Activated naive CD4-positive, alpha-beta T cell treated with anti-CD3 and anti-CD28 coated beads, Interleukin-2, amount 10 ng/mL, durations not matched to agents 7 days and 5 days (primary cell): ENCODE measurements at regions not wholly inside any gene's neighbourhood (a gene's known extent, or its start where the extent isn't known, plus 50 kb on each side); places are given as distances from the start of the nearest gene placed in this dataset.

Experiments
- CTCF ChIA-PET: fragments of 350-600 bp; sonication (Branson Sonifier 250); formaldehyde crosslinking; loops from one replicate; lab custom pipeline; 2021; ENCODE audit warnings: antibody characterized with exemption; lab: Charles Lee
- DNase-seq: peaks from one replicate; pipeline ENCODE4 v3.0.0-alpha.2; 2020
- H3K27ac Mint-ChIP-seq: one replicate; pipeline ENCODE4 v1.8.0; 2021; ENCODE audit warnings: mild to moderate bottlenecking, moderate library complexity, mixed read lengths
- H3K27me3 Mint-ChIP-seq: one replicate; pipeline ENCODE4 v1.8.0; 2021; ENCODE audit warnings: mild to moderate bottlenecking, mixed read lengths
- H3K36me3 Mint-ChIP-seq: one replicate; pipeline ENCODE4 v1.8.0; 2021; ENCODE audit warnings: mixed read lengths
- H3K4me1 Mint-ChIP-seq: one replicate; pipeline ENCODE4 v1.8.0; 2021; ENCODE audit warnings: mixed read lengths
- H3K4me3 Mint-ChIP-seq: one replicate; pipeline ENCODE4 v1.8.0; 2021; ENCODE audit warnings: mild to moderate bottlenecking, moderate library complexity, mixed read lengths
- H3K9me3 Mint-ChIP-seq: one replicate; pipeline ENCODE4 v1.8.0; 2021; ENCODE audit warnings: mixed read lengths

GRCh38 chr16:79419148-79419547 lies 181.4 kb downstream of the MAF start:
- Mint-ChIP-seq H3K27ac (no peak overlapping the region), H3K4me3 (no peak overlapping the region), H3K36me3 (no peaks in the 10 kb centered on the region), H3K4me1 (peaks cover 33% of the 10 kb centered on the region), H3K27me3 (peaks cover 25% of the 10 kb centered on the region), H3K9me3 (peaks cover 2% of the 10 kb centered on the region)
- DNase-seq = no peak
- CTCF ChIA-PET = no interaction called here

- no peak for DNase-seq
- CTCF ChIA-PET = interaction anchor here (1.5 kb wide), 1 partner anchor 711 kb away, joined by 3 read pairs; no protein-coding TSS in a partner anchor
- Mint-ChIP-seq H3K9me3 (peaks cover 2% of the 10 kb centered on the region), H3K4me3 (no peak overlapping the region), H3K27me3 (peaks cover 21% of the 10 kb centered on the region), H3K4me1 (peaks cover 37% of the 10 kb centered on the region), H3K36me3 (no peaks in the 10 kb centered on the region), H3K27ac (no peak overlapping the region)
Measured at GRCh38 chr16:79417601-79418008, 182.9 kb downstream of the MAF start.

GRCh38 chr16:79415983-79416640 lies 184.4 kb downstream of the MAF start:
- Mint-ChIP-seq H3K4me3 (peak overlapping the region; percentile 1), H3K27ac (peak overlapping the region; percentile 56), H3K36me3 (no peaks in the 10 kb centered on the region), H3K27me3 (peaks cover 21% of the 10 kb centered on the region), H3K9me3 (peaks cover 2% of the 10 kb centered on the region), H3K4me1 (peaks cover 38% of the 10 kb centered on the region)
- peak; percentile 31 for DNase-seq
- CTCF ChIA-PET = interaction anchor here (1.5 kb wide), 1 partner anchor 710 kb away, joined by 3 read pairs; no protein-coding TSS in a partner anchor

- Mint-ChIP-seq H3K36me3 (no peaks in the 10 kb centered on the region), H3K27me3 (peaks cover 22% of the 10 kb centered on the region), H3K27ac (no peak overlapping the region), H3K4me3 (no peak overlapping the region), H3K9me3 (peaks cover 2% of the 10 kb centered on the region), H3K4me1 (peaks cover 37% of the 10 kb centered on the region)
- CTCF ChIA-PET = no interaction called here
- DNase-seq = no peak
Measured at GRCh38 chr16:79412783-79413225, 187.7 kb downstream of the MAF start.

GRCh38 chr16:79411805-79412204 lies 188.7 kb downstream of the MAF start:
- CTCF ChIA-PET = no interaction called here
- Mint-ChIP-seq H3K36me3 (no peaks in the 10 kb centered on the region), H3K9me3 (peaks cover 2% of the 10 kb centered on the region), H3K27me3 (peaks cover 18% of the 10 kb centered on the region), H3K27ac (no peak overlapping the region), H3K4me1 (peaks cover 30% of the 10 kb centered on the region), H3K4me3 (no peak overlapping the region)
- no peak for DNase-seq

GRCh38 chr16:79411357-79411756 lies 189.2 kb downstream of the MAF start:
- Mint-ChIP-seq H3K4me1 (peaks cover 25% of the 10 kb centered on the region), H3K4me3 (no peak overlapping the region), H3K9me3 (peaks cover 2% of the 10 kb centered on the region), H3K36me3 (no peaks in the 10 kb centered on the region), H3K27ac (no peak overlapping the region), H3K27me3 (peaks cover 19% of the 10 kb centered on the region)
- CTCF ChIA-PET = no interaction called here
- DNase-seq = no peak

GRCh38 chr16:79409978-79410377 lies 190.6 kb downstream of the MAF start:
- Mint-ChIP-seq H3K9me3 (peaks cover 6% of the 10 kb centered on the region), H3K4me1 (peaks cover 13% of the 10 kb centered on the region), H3K36me3 (no peaks in the 10 kb centered on the region), H3K27me3 (peaks cover 26% of the 10 kb centered on the region), H3K4me3 (no peak overlapping the region), H3K27ac (no peak overlapping the region)
- CTCF ChIA-PET = no interaction called here
- no peak for DNase-seq

GRCh38 chr16:79408355-79408754 lies 192.2 kb downstream of the MAF start:
- Mint-ChIP-seq H3K27ac (no peak overlapping the region), H3K36me3 (no peaks in the 10 kb centered on the region), H3K4me3 (no peak overlapping the region), H3K9me3 (peaks cover 5% of the 10 kb centered on the region), H3K27me3 (peaks cover 22% of the 10 kb centered on the region), H3K4me1 (peaks cover 6% of the 10 kb centered on the region)
- DNase-seq = no peak
- CTCF ChIA-PET = no interaction called here

- CTCF ChIA-PET = no interaction called here
- Mint-ChIP-seq H3K4me1 (peaks cover 1% of the 10 kb centered on the region), H3K4me3 (no peak overlapping the region), H3K27ac (no peak overlapping the region), H3K36me3 (no peaks in the 10 kb centered on the region), H3K27me3 (peaks cover 22% of the 10 kb centered on the region), H3K9me3 (peaks cover 5% of the 10 kb centered on the region)
- DNase-seq = no peak
Measured at GRCh38 chr16:79407461-79408135, 192.9 kb downstream of the MAF start.

- Mint-ChIP-seq H3K9me3 (peaks cover 5% of the 10 kb centered on the region), H3K27me3 (peaks cover 22% of the 10 kb centered on the region), H3K4me3 (no peak overlapping the region), H3K36me3 (no peaks in the 10 kb centered on the region), H3K4me1 (no peaks in the 10 kb centered on the region), H3K27ac (no peak overlapping the region)
- CTCF ChIA-PET = no interaction called here
- DNase-seq = no peak
Measured at GRCh38 chr16:79407005-79407404, 193.5 kb downstream of the MAF start.

- no peaks in the 10 kb centered on the region for H3K4me1 Mint-ChIP-seq
- H3K27ac Mint-ChIP-seq = no peak overlapping the region
- H3K27me3 Mint-ChIP-seq = peaks cover 22% of the 10 kb centered on the region
- H3K4me3 Mint-ChIP-seq = no peak overlapping the region
- CTCF ChIA-PET = no interaction called here
- DNase-seq = no peak
- H3K36me3 Mint-ChIP-seq = no peaks in the 10 kb centered on the region
- peaks cover 5% of the 10 kb centered on the region for H3K9me3 Mint-ChIP-seq
Measured at GRCh38 chr16:79404571-79404970, 196.0 kb downstream of the MAF start.

GRCh38 chr16:79403534-79403933 lies 197.0 kb downstream of the MAF start:
- no peak overlapping the region for H3K27ac Mint-ChIP-seq
- peaks cover 5% of the 10 kb centered on the region for H3K9me3 Mint-ChIP-seq
- CTCF ChIA-PET = no interaction called here
- DNase-seq = no peak
- no peak overlapping the region for H3K4me3 Mint-ChIP-seq
- H3K4me1 Mint-ChIP-seq = no peaks in the 10 kb centered on the region
- no peaks in the 10 kb centered on the region for H3K36me3 Mint-ChIP-seq
- peaks cover 25% of the 10 kb centered on the region for H3K27me3 Mint-ChIP-seq

- no peak overlapping the region for H3K4me3 Mint-ChIP-seq
- no peaks in the 10 kb centered on the region for H3K36me3 Mint-ChIP-seq
- no peaks in the 10 kb centered on the region for H3K4me1 Mint-ChIP-seq
- CTCF ChIA-PET = no interaction called here
- H3K27ac Mint-ChIP-seq = no peak overlapping the region
- DNase-seq = no peak
- peaks cover 20% of the 10 kb centered on the region for H3K27me3 Mint-ChIP-seq
- peaks cover 5% of the 10 kb centered on the region for H3K9me3 Mint-ChIP-seq
Measured at GRCh38 chr16:79402920-79403319, 197.6 kb downstream of the MAF start.

GRCh38 chr16:79402356-79402755 lies 198.2 kb downstream of the MAF start:
- CTCF ChIA-PET = no interaction called here
- Mint-ChIP-seq H3K27me3 (peaks cover 20% of the 10 kb centered on the region), H3K36me3 (no peaks in the 10 kb centered on the region), H3K4me1 (no peaks in the 10 kb centered on the region), H3K4me3 (no peak overlapping the region), H3K27ac (no peak overlapping the region), H3K9me3 (peaks cover 5% of the 10 kb centered on the region)
- no peak for DNase-seq

GRCh38 chr16:79401782-79402181 lies 198.8 kb downstream of the MAF start:
- Mint-ChIP-seq H3K27ac (no peak overlapping the region), H3K4me3 (no peak overlapping the region), H3K4me1 (no peaks in the 10 kb centered on the region), H3K9me3 (peaks cover 5% of the 10 kb centered on the region), H3K27me3 (peaks cover 19% of the 10 kb centered on the region), H3K36me3 (no peaks in the 10 kb centered on the region)
- DNase-seq = no peak
- CTCF ChIA-PET = no interaction called here
